ENCODE measurements at regions not wholly inside any gene's neighbourhood (a gene's known extent, or its start where the extent isn't known, plus 50 kb on each side); places are given as distances from the start of the nearest gene placed in this dataset.

- TF ChIP-seq MXI1 (IDR thresholded peaks at IDR 0.05; ENCODE audit: low read depth, low read length), result no peak
- no peak for TF ChIP-seq JUND (IDR thresholded peaks at IDR 0.05)
Observed at GRCh38 chr3:68560728-68561127, 371.6 kb downstream of the TAFA4 start (continued).

GRCh38 chr3:68535782-68536181, 396.6 kb downstream of the TAFA4 start:
- no peaks in the 10 kb centered on the region for H3K36me3 ChIP-seq (replicated peaks in 1 of 2; ENCODE audit: control insufficient read depth in 1 of 2, insufficient read depth in 2 of 2, low read length in 1 of 2)
- no peaks in the 10 kb centered on the region for H4K20me1 ChIP-seq (ENCODE audit: insufficient read depth)
- H3K9me3 ChIP-seq, result no peaks in the 10 kb centered on the region
- no peak overlapping the region for H3K9ac ChIP-seq
- no peaks in the 10 kb centered on the region for H3K9me2 ChIP-seq
- DNase-seq, result no peak
- H3K4me2 ChIP-seq, result no peak overlapping the region
- H3F3A ChIP-seq (replicated peaks; ENCODE audit: insufficient read depth), result no peaks in the 10 kb centered on the region
- H3K27me3 ChIP-seq (ENCODE audit: insufficient read depth), result no peaks in the 10 kb centered on the region
- no peak overlapping the region for H2AFZ ChIP-seq (ENCODE audit: low read depth)
- H3K27ac ChIP-seq (ENCODE audit: low read depth in 2 of 2, low read length in 1 of 2), result no peak overlapping the region
- no peaks in the 10 kb centered on the region for H3K79me2 ChIP-seq (ENCODE audit: insufficient read depth)
- ChIA-PET CTCF (no interaction called here), POLR2A (no interaction called here)
- no peak overlapping the region for H3K4me3 ChIP-seq (ENCODE audit: low read depth in 2 of 2, low read length in 1 of 2)
- no peak for TF ChIP-seq ZBTB33 (IDR thresholded peaks at IDR 0.05; ENCODE audit: borderline replicate concordance, low read depth)
- no peak for TF ChIP-seq JUND (IDR thresholded peaks at IDR 0.05)
- no peak for TF ChIP-seq USF2 (IDR thresholded peaks at IDR 0.05; ENCODE audit: borderline replicate concordance, low read depth, low read length)
- TF ChIP-seq TEAD4 (IDR thresholded peaks at IDR 0.05; ENCODE audit: borderline replicate concordance, insufficient read depth), result no peak
- no peak for TF ChIP-seq PBX3 (IDR thresholded peaks at IDR 0.05)
- no peak for TF ChIP-seq NFIC (IDR thresholded peaks at IDR 0.05; ENCODE audit: borderline replicate concordance)
- TF ChIP-seq USF1 (IDR thresholded peaks at IDR 0.05; ENCODE audit: borderline replicate concordance, low read depth), result no peak
- TF ChIP-seq EZH2phosphoT487 (IDR thresholded peaks at IDR 0.05; ENCODE audit: borderline replicate concordance, low read depth), result no peak
- no peak for TF ChIP-seq GABPA (IDR thresholded peaks at IDR 0.05; ENCODE audit: low read depth)
- no peak for TF ChIP-seq RFX5 (IDR thresholded peaks at IDR 0.05; ENCODE audit: low read length)
- no peak for TF ChIP-seq TAF1 (IDR thresholded peaks at IDR 0.05; ENCODE audit: borderline replicate concordance, low read depth, low read length)
- no peak for TF ChIP-seq GATA2 (CRISPR knock-in tag; IDR thresholded peaks at IDR 0.05)
- TF ChIP-seq CHD2 (IDR thresholded peaks at IDR 0.05; ENCODE audit: low read length, partially characterized antibody), result no peak
- TF ChIP-seq FOXM1 (IDR thresholded peaks at IDR 0.05; ENCODE audit: low read depth), result no peak
- TF ChIP-seq RXRA (IDR thresholded peaks at IDR 0.05; ENCODE audit: borderline replicate concordance, low read depth), result no peak
- TF ChIP-seq MAX (IDR thresholded peaks at IDR 0.05; ENCODE audit: low read depth), result no peak
- H3K4me1 ChIP-seq (ENCODE audit: control insufficient read depth in 1 of 2, insufficient read depth in 2 of 2, low read depth in 1 of 2, low read length in 1 of 2), result no peaks in the 10 kb centered on the region
